ENCODE measurements at regions not wholly inside any gene's neighbourhood (a gene's known extent, or its start where the extent isn't known, plus 50 kb on each side); places are given as distances from the start of the nearest gene placed in this dataset.
A peak's percentile ranks its signal among the peaks of the same experiment; 100 is the strongest.

GRCh38 chr12:115176741-115177400 is 492.9 kb upstream of the TBX3 start:
- DNase-seq, result no peak

DNA sequence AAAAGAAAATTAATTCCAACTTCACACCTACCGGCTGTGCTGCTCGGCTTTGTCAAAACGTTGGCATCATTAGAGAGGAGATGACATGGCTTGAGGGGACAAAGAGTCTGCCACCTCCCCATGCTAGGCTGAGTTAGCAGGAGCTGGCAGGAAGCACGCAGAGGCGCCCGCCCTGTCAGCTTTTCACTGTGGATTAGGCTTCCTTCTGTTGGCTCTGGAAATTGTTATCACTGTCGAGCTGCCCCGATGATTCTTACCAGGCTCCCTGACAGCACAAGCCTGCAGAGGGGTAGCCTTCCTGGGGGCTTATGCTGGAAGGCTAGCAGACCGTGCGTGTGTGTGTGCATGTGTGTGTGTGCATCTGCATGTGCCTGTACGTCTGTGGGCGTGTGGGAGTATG is 490.9 kb upstream of the TBX3 start:
- no peak for DNase-seq

DNA sequence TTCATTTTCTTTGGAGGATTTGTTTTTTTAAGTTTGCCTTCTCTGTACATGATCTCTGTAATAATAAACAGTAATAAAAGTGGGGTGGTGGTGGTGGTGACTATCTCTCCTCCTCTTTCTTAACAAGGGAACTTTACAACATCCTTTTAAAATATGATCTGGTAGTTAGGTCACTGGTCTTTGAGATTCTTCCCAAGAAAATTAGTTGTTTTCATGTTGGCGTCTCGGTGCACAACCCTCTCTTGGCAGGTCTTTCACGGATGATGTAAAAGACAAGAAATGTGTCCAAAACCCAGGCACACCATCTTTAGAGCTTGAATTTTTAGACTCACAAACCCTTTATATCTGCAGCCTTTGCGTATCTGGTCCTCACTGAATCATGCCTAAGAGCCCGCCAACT is 488.5 kb upstream of the TBX3 start:
- no peak for DNase-seq

- no peak for DNase-seq
Observed at GRCh38 chr12:115169981-115170380, 486.0 kb upstream of the TBX3 start.

DNA sequence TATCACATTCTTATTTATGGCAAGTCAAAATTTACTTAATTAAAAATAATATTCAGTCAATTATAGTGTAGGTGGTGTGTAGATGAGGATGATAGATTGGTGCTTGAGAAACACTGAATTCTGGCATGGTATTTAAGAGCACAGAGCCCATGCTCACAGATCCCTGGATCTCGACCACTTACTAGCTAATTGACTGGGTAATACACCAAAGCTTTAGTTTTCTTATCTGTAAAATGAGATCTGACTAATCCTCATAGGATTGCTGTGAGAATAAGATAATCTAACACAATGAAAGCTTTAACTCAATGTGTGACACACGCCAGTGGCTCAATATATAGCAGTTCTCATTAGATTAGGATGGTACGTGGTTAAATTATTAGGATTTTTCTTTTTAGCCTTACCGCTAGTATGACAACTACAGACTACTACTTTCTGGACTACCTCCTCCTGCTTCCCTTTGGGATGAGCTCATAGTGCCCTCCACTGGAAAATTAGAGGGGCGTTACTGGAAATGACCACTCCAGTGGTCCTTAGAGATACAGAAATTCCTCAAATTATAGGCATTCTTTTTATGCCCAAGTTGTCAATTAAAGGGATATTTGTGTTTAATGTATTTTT is 482.8 kb upstream of the TBX3 start:
- DNase-seq, result no peak

DNA sequence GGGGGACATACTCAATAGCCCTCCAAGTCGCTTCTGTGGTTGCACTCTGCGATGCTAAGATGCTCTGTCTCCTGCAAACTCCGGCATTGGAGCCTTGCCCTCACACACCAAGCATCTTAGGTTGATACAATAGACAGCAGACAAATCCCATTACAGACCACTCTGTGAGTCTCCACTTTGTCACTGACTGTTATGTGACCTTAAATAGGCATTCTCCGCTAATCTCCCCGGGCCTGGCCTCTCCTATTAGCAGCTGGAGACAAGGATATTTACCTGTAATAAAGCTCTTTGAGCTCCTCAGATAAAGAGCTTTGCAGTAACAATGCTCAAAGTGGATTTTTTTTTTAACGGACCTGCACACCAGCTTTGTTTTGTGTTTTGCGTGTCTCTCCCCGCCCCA is 479.7 kb upstream of the TBX3 start:
- no peak for DNase-seq

GRCh38 chr12:115160271-115161128 is 476.5 kb upstream of the TBX3 start:
- DNase-seq, result no peak

- no peak for DNase-seq
Observed at GRCh38 chr12:115158816-115159215, 474.8 kb upstream of the TBX3 start.

DNA sequence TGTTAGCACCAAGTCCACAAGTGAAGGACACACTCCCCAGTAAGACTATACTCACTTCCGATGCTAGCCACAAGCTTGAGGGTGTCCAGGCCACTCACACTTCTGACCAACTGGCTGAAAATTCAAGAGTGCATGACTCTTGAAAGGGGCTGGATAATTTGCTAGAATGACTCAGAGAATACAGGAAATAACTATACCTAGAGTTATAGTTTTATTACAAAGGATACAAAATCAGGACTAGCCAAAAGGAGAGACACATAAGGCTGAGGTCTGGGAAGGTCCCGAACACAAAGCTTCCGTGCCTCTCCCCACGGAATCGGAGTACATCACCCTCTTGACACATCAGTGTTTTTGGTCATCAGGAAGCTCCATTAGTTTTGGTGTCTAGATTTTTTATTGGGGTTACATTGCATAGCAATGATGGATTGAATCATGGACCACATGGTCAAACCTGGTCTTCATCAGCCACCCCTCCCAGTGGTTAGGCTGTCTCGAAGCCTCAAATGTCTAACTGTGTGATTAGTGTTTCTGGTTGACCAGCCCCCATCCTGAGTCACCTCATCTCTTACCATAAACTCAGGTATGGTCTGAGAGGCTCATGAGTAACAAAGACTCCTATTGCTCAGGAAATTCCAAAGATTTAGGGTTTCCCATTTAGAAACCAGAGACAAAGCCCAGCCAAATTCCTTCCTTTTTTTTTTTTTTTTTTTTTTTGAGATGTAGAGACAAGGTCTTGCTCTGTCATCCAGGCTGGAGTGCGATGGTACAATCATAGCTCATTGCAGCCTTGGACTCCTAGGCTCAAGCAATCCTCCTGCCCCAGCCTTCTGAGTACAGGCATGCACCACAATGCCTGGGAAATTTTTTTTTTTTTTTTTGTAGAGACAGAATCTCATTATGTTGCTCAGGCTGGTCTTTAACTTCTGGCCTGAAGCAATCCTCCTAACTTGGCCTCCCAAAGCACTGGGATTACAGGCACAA is 472.0 kb upstream of the TBX3 start:
- no peak for DNase-seq

DNA sequence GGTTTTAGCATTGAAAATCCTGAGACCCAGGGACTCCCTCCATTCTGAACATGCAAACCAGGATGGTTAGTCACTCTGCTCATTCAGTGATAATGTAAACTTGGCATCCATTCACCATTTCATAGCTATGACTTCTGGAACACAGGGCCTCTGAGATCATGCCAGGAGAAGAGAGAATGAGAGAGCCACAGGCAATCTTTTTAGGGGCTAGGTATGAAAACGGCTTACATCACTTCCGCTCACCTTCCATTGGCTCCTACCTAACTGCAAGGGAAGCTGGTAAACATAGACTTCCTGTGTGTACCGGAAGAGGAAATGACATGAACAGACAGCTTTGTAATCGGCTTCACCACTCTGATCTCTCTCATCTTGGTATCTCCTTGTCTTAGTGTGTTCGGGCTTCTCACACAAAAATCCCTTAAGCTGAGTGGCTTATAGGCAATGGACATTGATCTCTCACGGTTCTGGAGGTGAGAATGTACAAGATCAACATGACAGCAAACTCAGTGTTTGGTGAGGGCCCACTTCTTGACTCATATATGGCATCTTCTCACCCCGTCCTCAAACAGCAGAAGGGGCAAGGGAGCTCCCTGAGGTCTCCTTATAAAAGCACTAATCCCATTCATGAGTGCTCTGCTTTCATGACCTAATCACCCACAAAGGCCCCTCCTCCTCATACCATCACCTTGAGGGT is 465.9 kb upstream of the TBX3 start:
- DNase-seq, result no peak

GRCh38 chr12:115149279-115149678 is 465.3 kb upstream of the TBX3 start:
- DNase-seq, result no peak

- DNase-seq, result no peak
Observed at GRCh38 chr12:115147916-115148315, 463.9 kb upstream of the TBX3 start.

DNA sequence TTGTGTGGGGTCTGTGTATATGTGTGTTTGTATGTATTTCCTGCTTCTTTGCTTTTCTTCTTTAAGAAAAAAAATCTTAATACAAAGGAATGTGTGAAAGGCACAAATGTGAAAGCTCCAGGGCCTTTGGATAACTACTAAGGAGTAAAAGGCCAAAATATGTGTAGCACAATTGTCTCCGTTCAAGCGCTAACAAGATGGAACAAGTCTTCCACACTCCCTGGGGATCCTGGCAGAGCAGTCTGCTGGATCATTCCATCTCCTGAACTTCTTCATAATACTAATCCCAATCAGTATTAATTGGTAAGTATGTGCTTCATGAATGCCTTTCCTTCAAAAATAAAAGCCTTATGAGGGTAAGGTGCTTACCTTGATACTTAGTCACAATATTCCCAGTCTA is 462.5 kb upstream of the TBX3 start:
- DNase-seq, result no peak

DNA sequence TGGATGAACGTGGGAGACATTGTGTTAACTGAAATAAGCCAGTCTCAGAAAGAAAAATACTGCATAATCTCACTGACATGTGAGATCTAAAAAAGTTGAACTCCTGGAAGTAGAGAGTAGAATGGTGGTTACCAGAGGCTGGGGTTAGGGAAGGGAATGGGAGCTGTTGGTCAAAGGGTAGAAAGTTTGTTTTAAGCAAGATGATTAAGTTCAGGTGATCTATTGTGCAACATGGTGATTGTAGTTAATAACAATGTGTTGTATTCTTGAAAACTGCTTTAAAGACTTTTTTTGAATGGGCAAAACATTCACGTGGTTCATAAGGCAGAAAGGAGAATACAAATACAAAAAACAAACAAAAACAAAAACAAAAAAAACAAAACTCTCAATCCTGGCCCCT is 460.4 kb upstream of the TBX3 start:
- no peak for DNase-seq

GRCh38 chr12:115140981-115141655 is 457.1 kb upstream of the TBX3 start:
- no peak for DNase-seq

DNA sequence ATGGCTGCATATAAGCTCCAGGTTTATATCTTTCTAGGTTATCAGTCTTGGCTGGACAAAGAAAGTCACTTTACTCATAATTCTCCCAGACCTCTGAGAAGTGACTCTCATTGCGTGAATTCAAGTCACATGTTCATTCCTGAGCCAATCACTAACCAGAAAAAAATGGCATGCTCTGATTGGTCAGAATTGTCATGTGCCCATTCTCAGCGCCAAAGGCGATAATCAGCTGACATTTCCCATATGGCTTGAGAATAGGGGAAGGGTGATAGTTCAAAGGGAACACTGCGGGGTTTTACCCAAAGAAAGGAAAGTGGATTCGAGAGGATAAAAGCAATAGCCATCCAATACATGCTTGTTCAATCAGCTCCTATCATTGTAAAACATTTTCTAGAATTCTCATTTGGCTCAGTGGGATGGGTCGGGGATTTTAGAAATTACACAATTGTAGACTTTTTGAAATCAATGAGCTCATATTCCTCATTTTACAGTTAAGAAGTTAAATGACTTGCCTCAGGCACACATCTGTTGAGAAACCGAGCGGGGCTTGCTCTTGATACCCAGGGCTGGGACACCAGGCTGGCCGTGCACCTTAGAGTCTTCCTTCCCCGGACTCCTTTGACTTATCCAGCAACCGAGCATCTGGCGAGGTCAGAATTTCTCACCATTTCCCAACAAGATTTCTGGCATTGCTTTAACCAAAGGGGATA is 454.0 kb upstream of the TBX3 start:
- DNase-seq, result no peak

DNA sequence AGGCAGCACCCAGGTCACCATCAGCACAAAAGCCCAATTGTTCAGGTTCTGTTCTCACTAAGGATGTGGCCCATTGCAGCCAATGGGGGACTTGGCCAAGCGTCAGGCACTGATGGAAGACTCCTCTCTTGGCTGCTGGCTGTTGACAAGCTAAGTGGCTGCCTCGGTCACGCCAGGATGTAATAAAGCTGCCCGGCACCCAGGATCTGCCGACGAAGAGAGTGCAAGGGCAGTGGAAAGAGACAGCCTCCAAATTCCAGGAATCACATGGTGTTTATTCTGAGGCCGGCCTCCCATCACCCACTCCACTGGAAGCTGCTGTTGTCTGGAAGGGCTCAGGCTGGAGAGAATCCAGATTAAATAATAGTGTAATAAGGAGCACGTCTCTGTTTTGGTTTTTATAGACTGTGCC is 451.8 kb upstream of the TBX3 start:
- DNase-seq, result peak; percentile 31 to 53

DNA sequence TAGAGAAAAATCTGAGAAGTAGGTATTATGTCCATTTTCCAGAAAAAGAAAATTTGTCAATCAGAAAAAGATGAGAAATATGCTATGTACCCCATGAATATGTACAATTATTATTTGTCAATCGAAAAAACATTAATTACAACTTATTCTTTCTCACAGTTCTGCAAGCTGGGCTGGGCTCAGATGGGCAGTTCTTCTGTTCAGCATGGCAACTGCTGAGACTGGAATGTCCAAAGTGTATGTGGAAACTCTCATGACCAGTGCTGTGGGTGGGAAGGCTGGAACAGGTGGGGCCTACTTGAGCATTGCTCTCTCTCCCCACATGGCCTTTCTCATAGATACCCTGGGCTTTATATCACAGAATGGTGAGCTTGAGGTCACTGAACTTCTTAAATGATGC is 450.3 kb upstream of the TBX3 start:
- no peak for DNase-seq

GRCh38 chr12:115132905-115133304 is 448.9 kb upstream of the TBX3 start:
- no peak for DNase-seq

GRCh38 chr12:115132145-115132544 is 448.2 kb upstream of the TBX3 start:
- no peak for DNase-seq

All from right lung (tissue), 2 donors.